ENCODE measurements at regions not wholly inside any gene's neighbourhood (a gene's known extent, or its start where the extent isn't known, plus 50 kb on each side); places are given as distances from the start of the nearest gene placed in this dataset.

DNA sequence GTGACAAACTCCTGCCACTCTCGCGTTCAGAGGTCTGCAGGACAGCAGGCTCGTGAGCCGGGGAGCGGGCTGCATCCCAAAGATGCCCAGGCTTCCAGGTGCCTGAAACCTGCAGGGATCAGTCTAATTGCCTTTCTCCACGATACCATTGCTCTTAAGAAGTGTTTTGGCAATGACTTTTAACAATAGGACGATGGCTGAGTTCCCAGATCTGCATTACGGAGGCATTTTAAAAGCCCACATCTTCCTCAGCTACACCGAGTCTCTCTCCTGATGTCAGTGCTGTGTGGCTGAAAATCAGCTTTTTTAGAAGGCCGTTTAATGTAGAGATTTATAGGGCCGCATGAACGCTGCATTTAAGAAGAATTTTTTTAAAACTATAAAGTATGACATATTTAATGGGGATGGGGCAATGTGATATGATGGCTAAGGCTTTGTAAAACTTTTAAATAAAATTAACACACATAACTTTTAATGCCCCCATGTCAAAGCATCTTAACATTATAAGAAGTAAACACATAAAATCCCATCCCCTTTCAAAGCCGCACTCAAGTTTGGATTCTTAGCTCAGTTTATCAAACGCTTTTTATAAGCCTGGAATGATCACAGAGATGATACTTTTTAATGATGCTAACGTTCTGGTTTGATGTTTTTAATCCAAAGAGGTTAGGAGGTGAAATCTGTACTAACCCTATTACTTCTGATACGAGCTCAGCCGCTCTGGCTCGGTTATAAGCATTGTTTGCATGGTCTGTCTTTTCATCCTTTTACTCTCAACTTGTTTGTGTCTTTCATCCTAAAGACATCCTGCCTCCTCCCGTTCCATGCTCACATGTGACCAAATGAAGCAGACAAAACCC lies 386.0 kb downstream of the SMOC2 start:
- TF ChIP-seq, protein P1, sequence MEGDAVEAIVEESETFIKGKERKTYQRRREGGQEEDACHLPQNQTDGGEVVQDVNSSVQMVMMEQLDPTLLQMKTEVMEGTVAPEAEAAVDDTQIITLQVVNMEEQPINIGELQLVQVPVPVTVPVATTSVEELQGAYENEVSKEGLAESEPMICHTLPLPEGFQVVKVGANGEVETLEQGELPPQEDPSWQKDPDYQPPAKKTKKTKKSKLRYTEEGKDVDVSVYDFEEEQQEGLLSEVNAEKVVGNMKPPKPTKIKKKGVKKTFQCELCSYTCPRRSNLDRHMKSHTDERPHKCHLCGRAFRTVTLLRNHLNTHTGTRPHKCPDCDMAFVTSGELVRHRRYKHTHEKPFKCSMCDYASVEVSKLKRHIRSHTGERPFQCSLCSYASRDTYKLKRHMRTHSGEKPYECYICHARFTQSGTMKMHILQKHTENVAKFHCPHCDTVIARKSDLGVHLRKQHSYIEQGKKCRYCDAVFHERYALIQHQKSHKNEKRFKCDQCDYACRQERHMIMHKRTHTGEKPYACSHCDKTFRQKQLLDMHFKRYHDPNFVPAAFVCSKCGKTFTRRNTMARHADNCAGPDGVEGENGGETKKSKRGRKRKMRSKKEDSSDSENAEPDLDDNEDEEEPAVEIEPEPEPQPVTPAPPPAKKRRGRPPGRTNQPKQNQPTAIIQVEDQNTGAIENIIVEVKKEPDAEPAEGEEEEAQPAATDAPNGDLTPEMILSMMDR (IDR thresholded peaks at IDR 0.05), result no peak
- TF ChIP-seq EP300 (IDR thresholded peaks at IDR 0.05), result no peak
